GM12891 (cell line): ENCODE measurements at regions not wholly inside any gene's neighbourhood (a gene's known extent, or its start where the extent isn't known, plus 50 kb on each side); places are given as distances from the start of the nearest gene placed in this dataset.

Source experiments
- DNase-seq: peaks from one replicate; pipeline ENCODE4 v3.0.0; 2011; ENCODE audit warnings: low spot score; ENCODE audit not compliant: insufficient read length
- FAIRE-seq: peaks from 2 replicates; lab custom pipeline; 2011; peaks lifted over from hg19 to GRCh38; lab: Jason Lieb, UNC
- PAX5 ChIP-seq: IDR thresholded peaks from 2 replicates; pipeline ENCODE4 v1.6.1; 2011; ENCODE audit warnings: low read length, moderate library complexity, mild to moderate bottlenecking; ENCODE audit not compliant: insufficient read depth, severe bottlenecking
- POLR2A ChIP-seq: IDR thresholded peaks from 2 replicates; pipeline ENCODE4 v1.6.1; 2011; ENCODE audit warnings: low read depth, low read length, control low read depth
- POLR2AphosphoS5 ChIP-seq: IDR thresholded peaks from 2 replicates; pipeline ENCODE4 v1.6.1; 2011; ENCODE audit warnings: low read depth, low read length, control low read depth
- POU2F2 ChIP-seq: IDR thresholded peaks from 2 replicates; pipeline ENCODE4 v1.6.1; 2011; ENCODE audit warnings: low read depth, mild to moderate bottlenecking, control low read depth, low read length, moderate library complexity
- SPI1 ChIP-seq: IDR thresholded peaks from 2 replicates; pipeline ENCODE4 v1.6.1; 2011; ENCODE audit warnings: low read depth, low read length, control low read depth
- TAF1 ChIP-seq: IDR thresholded peaks from 2 replicates; pipeline ENCODE4 v1.6.1; 2011; ENCODE audit warnings: low read depth, low read length, control low read depth

DNA sequence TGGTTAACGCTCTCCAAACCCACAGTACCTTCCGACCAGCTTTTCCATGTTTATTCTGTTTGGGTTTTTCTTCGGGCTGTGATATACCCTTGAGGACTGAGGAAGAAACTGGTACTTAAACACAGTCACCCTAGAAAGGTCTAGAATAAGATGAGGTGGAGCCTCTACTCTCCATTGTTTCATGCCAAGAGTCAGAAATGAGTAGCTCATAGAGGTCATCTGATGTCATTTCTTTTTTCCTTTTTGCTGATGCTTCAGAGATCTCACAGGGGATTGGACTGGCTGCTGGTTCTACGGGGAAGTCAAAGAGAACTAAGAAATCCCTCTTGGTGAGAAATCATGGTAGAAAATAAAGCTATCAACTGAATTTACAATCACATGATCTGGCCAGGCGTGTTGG is 538.2 kb upstream of the TMEM132C start:
- TF ChIP-seq SPI1: no peak
- no peak for TF ChIP-seq POLR2A
- TF ChIP-seq POLR2AphosphoS5: no peak
- TF ChIP-seq POU2F2: no peak
- TF ChIP-seq PAX5: no peak
- no peak for TF ChIP-seq TAF1
- FAIRE-seq: no peak
- no peak for DNase-seq

DNA sequence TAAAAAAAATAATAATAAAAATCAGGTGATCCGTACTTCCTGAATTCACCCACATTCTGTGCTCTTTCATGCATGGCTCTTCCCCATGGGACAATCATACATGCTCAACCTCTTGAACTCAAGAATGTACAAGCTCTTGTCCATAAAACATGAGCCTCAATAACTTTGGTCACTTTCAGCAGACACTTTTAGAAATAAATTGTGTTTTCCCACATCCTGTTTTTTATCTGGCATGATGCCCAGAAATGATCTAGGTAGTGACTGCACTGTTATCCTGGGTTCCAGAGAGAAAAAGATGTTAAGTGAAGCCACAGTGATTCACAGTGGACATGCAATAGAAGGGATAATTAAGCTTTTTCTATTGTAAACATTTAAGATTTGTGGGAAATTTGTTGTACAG is 537.6 kb upstream of the TMEM132C start:
- FAIRE-seq (no peak), DNase-seq (no peak)
- TF ChIP-seq TAF1 (no peak), POU2F2 (no peak), POLR2AphosphoS5 (no peak), PAX5 (no peak), SPI1 (no peak), POLR2A (no peak)

DNA sequence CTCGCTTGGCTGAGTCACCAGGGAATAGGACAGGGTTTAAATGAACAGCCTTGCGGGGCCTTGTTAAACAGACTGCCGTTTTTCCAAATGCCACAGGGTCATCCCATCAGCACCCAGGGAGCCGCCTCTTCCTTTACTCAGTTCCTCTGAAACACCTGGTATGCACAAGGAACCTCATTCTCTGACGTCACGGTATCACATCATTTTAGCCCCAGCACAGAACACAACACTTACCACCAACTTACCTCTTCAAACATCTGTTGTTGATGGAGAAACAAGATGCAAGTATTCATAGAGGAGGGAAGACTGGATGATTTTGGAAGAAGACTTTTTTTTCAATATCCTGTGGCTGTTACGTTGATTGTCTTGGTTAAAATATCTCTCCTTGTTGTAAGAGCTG is 535.3 kb upstream of the TMEM132C start:
- no peak for FAIRE-seq
- TF ChIP-seq POLR2AphosphoS5 (no peak), POU2F2 (no peak), SPI1 (no peak), PAX5 (no peak), POLR2A (no peak), TAF1 (no peak)
- no peak for DNase-seq

DNA sequence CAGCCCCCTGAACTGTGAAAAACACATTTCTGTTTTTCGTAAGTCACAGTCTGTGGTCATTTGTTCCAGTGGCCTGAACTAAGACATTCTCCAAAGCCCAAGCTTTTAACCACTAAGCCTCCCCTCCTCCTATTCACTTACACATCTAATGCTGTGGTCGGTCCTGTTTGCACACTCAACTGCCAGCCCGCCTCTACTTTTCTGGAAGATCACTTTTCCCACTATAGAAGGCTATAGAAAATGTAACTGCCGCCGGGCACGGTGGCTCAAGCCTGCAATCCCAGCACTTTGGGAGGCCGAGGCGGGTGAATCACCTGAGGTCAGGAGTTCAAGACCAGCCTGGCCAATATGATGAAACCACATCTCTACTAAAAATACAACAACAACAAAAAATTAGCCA is 524.7 kb upstream of the TMEM132C start:
- no peak for TF ChIP-seq POU2F2
- no peak for TF ChIP-seq POLR2A
- TF ChIP-seq SPI1: no peak
- no peak for TF ChIP-seq PAX5
- TF ChIP-seq TAF1: no peak
- TF ChIP-seq POLR2AphosphoS5: no peak
- DNase-seq (no peak), FAIRE-seq (no peak)

DNA sequence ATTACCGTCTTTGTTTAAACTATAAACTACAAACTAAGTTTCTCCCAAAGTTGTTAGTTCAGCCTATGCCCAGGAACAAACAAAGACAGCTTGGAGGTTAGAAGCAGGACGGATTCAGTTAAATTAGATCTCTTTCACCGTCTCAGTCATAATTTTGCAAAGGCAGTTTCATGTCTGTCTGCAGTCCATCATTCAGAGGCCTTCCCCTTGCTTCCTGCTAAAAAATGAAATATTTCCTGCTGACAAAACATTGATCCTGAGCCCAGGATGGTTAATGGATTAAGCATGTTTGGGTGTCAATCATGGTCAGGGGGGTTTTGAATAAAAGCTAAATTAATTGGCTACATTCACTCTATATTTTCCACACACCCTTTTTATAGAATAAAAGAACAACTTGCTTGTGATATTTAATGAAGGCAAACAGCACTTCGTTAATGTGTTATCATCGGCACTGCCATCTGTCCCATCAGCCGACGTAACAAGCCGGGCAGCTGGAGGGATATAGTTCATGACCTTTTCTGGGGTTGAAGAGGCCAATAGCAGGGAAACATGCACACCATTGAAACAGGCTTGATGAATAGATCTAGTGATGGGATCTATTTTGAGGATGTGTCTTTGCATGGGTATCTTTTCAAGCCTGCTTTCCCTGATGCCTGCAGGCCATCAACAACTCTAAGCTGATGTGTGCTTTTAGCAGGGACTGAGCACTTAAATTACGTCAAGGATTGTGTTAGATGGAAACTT is 521.3 kb upstream of the TMEM132C start:
- FAIRE-seq (no peak), DNase-seq (no peak)

DNA sequence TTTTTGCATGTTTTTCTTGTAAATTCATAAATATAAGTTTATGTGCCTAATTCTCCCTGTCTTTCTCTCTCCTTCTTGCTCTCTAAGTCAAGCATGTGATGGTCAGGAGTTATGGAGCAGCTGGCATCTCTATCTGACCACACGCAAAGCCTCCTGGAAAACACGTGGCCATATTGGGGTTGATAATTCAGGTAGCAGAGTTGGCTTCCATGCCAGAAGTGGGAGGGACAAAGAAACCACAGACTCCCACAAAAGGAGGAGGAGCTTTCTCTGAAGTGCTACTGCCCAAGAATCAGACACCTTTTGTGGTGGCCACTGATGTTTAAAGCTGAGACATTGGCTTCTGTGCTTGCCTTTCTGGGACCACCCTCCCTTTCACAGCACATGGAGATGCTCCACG is 517.6 kb upstream of the TMEM132C start:
- TF ChIP-seq SPI1 (no peak), POLR2AphosphoS5 (no peak), TAF1 (no peak), POU2F2 (no peak), PAX5 (no peak), POLR2A (no peak)
- no peak for DNase-seq

More for the DNA sequence above, 521.3 kb upstream of the TMEM132C start:
- TF ChIP-seq POLR2AphosphoS5: no peak
- TF ChIP-seq SPI1: no peak
- no peak for TF ChIP-seq PAX5
- TF ChIP-seq POU2F2: no peak
- no peak for TF ChIP-seq TAF1
- no peak for TF ChIP-seq POLR2A

DNA sequence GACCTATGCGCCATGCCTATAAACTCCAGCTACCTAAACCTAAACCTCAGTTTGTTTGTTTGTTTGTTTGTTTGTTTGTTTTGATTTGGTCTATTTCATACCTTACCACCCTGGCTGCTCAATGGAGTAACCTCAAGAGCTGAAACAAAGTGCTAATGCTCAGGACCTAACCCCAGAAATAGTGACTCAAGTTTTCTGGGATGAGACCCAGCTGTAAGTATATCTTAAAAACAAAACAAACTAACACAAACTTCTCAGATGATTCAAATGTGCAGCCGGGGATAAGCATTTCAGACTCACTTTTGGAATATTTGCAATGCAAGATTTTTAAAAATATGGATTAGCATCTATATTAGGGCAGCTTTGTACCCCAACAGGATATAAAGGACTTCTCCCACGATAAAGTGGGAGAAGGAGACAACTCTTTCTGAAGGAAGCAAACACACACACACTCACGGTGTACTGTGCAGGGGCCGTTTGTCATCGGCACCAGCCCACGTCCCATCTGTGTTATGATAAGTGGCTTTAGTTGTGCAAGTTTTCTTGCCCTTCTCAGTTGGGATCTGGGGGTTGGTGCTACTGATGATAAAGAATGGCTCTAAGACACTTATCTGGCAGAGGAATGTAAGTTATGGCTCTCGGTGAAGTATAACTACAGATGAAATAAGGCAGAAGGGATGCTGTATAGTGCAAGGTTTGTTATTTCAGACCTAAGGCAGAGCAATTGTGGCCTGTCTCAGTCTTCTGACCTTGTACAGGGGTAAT is 516.7 kb upstream of the TMEM132C start:
- DNase-seq: no peak
- FAIRE-seq: no peak
- TF ChIP-seq TAF1: no peak
- no peak for TF ChIP-seq POLR2A
- no peak for TF ChIP-seq POU2F2
- no peak for TF ChIP-seq PAX5
- no peak for TF ChIP-seq SPI1
- no peak for TF ChIP-seq POLR2AphosphoS5

More for the DNA sequence above, 517.6 kb upstream of the TMEM132C start:
- no peak for FAIRE-seq

DNA sequence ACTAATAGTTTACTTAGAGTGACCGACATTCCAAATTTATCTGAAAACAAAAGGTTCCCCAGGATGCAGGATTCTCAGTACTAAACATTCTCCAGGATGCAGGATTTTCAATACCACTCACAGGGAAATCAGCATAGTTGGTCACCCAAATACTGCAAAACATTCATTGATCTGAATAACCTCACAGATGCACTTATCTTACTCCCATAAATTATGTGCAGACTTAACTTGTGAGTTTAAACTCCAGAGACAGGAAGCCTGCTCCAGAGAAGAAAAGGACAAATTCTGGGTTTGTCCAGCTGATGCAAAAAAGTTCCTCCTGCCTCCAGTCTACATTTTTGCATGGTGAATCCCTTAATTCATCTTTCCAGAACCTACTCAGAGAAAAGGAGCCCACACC is 514.2 kb upstream of the TMEM132C start:
- TF ChIP-seq POU2F2: no peak
- no peak for TF ChIP-seq POLR2AphosphoS5
- no peak for TF ChIP-seq SPI1
- no peak for TF ChIP-seq TAF1
- TF ChIP-seq POLR2A: no peak
- no peak for TF ChIP-seq PAX5
- FAIRE-seq: no peak
- DNase-seq: no peak

DNA sequence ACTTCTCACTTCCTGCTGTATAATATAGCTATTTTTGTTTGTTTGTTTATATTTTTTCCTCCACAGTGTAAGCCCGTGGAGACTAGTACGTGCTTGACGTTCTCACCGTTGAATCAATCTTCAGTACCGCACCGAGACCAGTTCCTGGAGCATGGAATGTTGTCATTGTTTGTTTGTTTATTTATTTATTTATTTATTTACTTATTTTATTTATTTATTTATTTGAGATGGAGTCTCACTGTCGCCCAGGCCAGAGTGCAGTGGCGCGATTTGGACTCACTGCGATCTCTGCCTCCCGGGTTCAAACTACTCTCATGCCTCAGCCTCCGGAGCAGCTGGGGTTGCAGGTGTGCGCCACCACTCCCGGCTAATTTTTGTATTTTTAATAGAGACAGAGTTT is 506.6 kb upstream of the TMEM132C start:
- DNase-seq: no peak
- TF ChIP-seq TAF1: no peak
- TF ChIP-seq POLR2AphosphoS5: no peak
- TF ChIP-seq POLR2A: no peak
- TF ChIP-seq PAX5: no peak
- no peak for TF ChIP-seq POU2F2
- TF ChIP-seq SPI1: no peak
- no peak for FAIRE-seq
